Heart left ventricle (tissue), 16 donors: ENCODE measurements at regions not wholly inside any gene's neighbourhood (a gene's known extent, or its start where the extent isn't known, plus 50 kb on each side); places are given as distances from the start of the nearest gene placed in this dataset.

Experiments used
- ATAC-seq, 4 donors: fragments of 200-7000 bp; cut with Tn5 transposase; one replicate each; pipeline ENCODE4 v1.9.1; 2020 to 2022; ENCODE audit warnings: moderate library complexity in 4 of 4, mild to moderate bottlenecking in 3 of 4, moderate number of reproducible peaks in 1 of 4
- DNase-seq, 5 donors: peaks; one replicate each; pipeline ENCODE4 v3.0.0-alpha.2; 2020
- H3K27ac ChIP-seq, 12 donors: fragments of 200-600 bp; sonication (generic) in 4 of 12; one replicate each; pipeline versions ENCODE4 v1.5.0 to v1.8.0; 2016 to 2022; ENCODE audit warnings: mild to moderate bottlenecking in 2 of 12
- H3K27me3 ChIP-seq, 9 donors: fragments of 200-600 bp; sonication (generic) in 2 of 9; one replicate each; pipeline versions ENCODE4 v1.5.1 to v1.8.0; 2016 to 2022; ENCODE audit warnings: mild to moderate bottlenecking in 3 of 9
- H3K36me3 ChIP-seq, 9 donors: fragments of 200-600 bp; sonication (generic) in 2 of 9; one replicate each; pipeline versions ENCODE4 v1.5.0 to v1.8.0; 2018 to 2022; ENCODE audit warnings: mild to moderate bottlenecking in 2 of 9
- H3K4me1 ChIP-seq, 12 donors: fragments of 200-600 bp; sonication (generic) in 4 of 12; one replicate each; pipeline versions ENCODE4 v1.5.0 to v1.8.0; 2016 to 2022; ENCODE audit warnings: mild to moderate bottlenecking in 3 of 12
- H3K4me3 ChIP-seq, 12 donors: fragments of 200-600 bp; sonication (generic) in 4 of 12; one replicate each; pipeline versions ENCODE4 v1.5.0 to v1.8.0; 2017 to 2022; ENCODE audit warnings: mild to moderate bottlenecking in 9 of 12, moderate library complexity in 4 of 12
- H3K9me3 ChIP-seq, 12 donors: fragments of 200-600 bp; sonication (generic) in 4 of 12; one replicate each; pipeline versions ENCODE4 v1.5.0 to v1.8.0; 2016 to 2022; ENCODE audit warnings: mild to moderate bottlenecking in 1 of 12
- CTCF ChIP-seq, 12 donors: fragments of 200-600 bp; sonication (generic) in 4 of 12; IDR thresholded peaks; one replicate each; pipeline versions ENCODE4 v1.5.0 to v1.8.0; 2018 to 2022; ENCODE audit warnings: antibody characterized with exemption in 12 of 12, mild to moderate bottlenecking in 5 of 12
- POLR2A ChIP-seq, 2 donors: fragments of 450-650 bp; IDR thresholded peaks; one replicate each; pipeline ENCODE4 v1.6.1; 2017; ENCODE audit warnings: antibody characterized with exemption in 2 of 2, mild to moderate bottlenecking in 2 of 2, moderate library complexity in 2 of 2
- whole genome bisulfite sequencing, 4 donors: extraction: QIAGEN DNeasy Blood & Tissue Kit in 2 of 4; methylation state at CpG; one replicate each; pipeline versions ENCODE4 v1.1.5 to v1.1.7; 2013 to 2018; 5-methylcytosine and 5-hydroxymethylcytosine counted together
- intact Hi-C, 10 donors: fragments of 100-400 bp; cut with DNase I; formaldehyde crosslinking; loops; one replicate each; pipeline versions ENCODE4 v1.11.1 to v1.14.2; 2022
- donor health status: ischemic (EF 13 %, LVEDD 7.1; RV severe dilation, severe dysfunction).
- donor health status: healthy with polysubstance abuse.
- donor health status: DM: no; HTN: yes; CAD: no.
- donor health status: DM: no; HTN: no; CAD: no.
- donor health status: ischemic (EF 25% LVEDD 6.9; RV normal size, moderate dysfunction).
- donor health status: ischemic (EF 25% LVEDD 5.7; RV mildly dilated, moderate dysfunction).
- donor health status: healthy.
- donor health status: DM: yes; HTN: yes; CAD: no.
- donor health status: ischemic (EF 35%, LVEDD 5.7; RV mildly dilated, moderate dysfunction).
- donor health status: nonischemic (EF 11% LVEDD 7.7; RV severe dilation, severe dysfunction).
- donor health status: DM: yes; HTN: yes; CAD: no.
- donor health status: PGD.
- donor health status: ischemic (EF 29% LVEDD 5.4; RV normal size, mild dysfunction).
- donor health status: nonischemic (EF 23%, LVEDD 6.1; RV moderate dilation, normal function).

GRCh38 chr6:84441456-84441855, 214.0 kb upstream of the CEP162 start:
- H3K9me3 ChIP-seq, result no peaks in the 10 kb centered on the region
- intact Hi-C loops, result no loop called here
- no peak overlapping the region for H3K27ac ChIP-seq
- no peak for ATAC-seq
- no peak for DNase-seq
- H3K36me3 ChIP-seq, result no peaks in the 10 kb centered on the region
- WGBS, 4 donors, result 74 to 85% (median 82%) methylated on average over 3 of the region's 3 CpGs
- no peaks in the 10 kb centered on the region for H3K27me3 ChIP-seq
- H3K4me1 ChIP-seq, result no peaks in the 10 kb centered on the region
- no peak overlapping the region for H3K4me3 ChIP-seq
- TF ChIP-seq CTCF (IDR thresholded peaks at IDR 0.05), result no peak
- TF ChIP-seq POLR2A (IDR thresholded peaks at IDR 0.05), result no peak

- Histone ChIP-seq H3K27me3 (peaks cover 0 to 5% (median 0%) of the 10 kb centered on the region in 9 donors), H3K36me3 (no peaks in the 10 kb centered on the region), H3K4me3 (no peak overlapping the region), H3K4me1 (no peaks in the 10 kb centered on the region), H3K27ac (no peak overlapping the region), H3K9me3 (no peaks in the 10 kb centered on the region)
- ATAC-seq (no peak), DNase-seq (no peak)
- intact Hi-C loops, result loop anchor here in 1 of 10 donors (10.0 kb wide), 1 partner anchor 340 kb away; no protein-coding TSS in a partner anchor
- 79 to 87% (median 85%) methylated on average over 4 of the region's 4 CpGs for WGBS, 4 donors
- TF ChIP-seq POLR2A (IDR thresholded peaks at IDR 0.05), result no peak
- TF ChIP-seq CTCF (IDR thresholded peaks at IDR 0.05), result no peak
These were observed 207.1 kb upstream of the CEP162 start for GRCh38 chr6:84434550-84434949.

DNA sequence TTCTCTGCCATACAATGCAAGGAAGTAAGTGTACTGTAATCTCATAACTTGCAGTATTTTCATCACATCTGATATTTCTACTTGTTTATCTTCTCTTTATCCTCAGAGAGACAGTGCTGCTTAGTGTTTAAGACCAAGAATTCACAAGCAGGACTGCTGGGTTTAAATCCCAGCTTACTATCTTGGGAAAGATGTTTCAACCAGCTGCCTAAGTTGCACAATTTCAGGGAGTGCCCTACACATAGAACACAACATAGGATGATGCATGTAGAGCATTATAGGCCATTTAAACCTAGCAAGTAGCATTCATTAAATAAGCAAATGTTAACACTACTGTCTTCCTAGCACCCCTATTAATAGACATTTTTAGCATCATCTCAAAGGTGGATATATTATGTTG, 205.2 kb upstream of the CEP162 start:
- Histone ChIP-seq H3K9me3 (no peaks in the 10 kb centered on the region), H3K27ac (no peak overlapping the region), H3K4me1 (no peaks in the 10 kb centered on the region), H3K27me3 (peaks cover 0 to 5% (median 0%) of the 10 kb centered on the region in 9 donors), H3K36me3 (no peaks in the 10 kb centered on the region), H3K4me3 (no peak overlapping the region)
- TF ChIP-seq CTCF (IDR thresholded peaks at IDR 0.05) (no peak), POLR2A (IDR thresholded peaks at IDR 0.05) (no peak)
- DNase-seq (no peak), ATAC-seq (no peak)
- intact Hi-C loops, result loop anchor here in 1 of 10 donors (10.0 kb wide), 1 partner anchor 342 kb away; no protein-coding TSS in a partner anchor

DNA sequence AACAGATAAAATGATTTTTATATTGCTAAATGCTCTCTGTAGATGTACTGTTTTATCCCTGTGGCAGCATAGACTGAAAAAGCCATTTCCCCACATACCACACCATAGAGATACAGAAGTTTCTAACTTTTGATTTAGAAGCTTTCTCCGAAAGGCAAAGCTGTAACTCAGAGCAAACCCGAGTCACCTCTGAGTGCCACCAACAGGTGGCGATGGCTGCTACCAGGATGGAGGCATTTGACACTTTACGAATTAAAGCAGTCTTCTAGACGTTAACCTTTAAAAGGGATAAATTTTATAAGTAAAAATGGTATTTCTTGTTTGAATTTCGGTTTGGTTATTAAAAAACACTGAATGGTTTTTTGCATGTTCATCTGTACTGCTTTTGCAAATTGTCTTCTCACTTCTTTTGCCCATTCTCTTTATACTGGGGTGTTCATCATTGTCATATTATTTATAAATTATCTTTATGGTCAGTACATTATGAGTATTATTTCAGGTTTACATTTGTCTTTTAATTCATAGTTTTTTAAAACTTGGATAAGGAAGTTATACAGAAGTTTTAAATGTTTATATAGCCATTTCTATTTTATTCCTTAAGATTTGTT, 201.0 kb upstream of the CEP162 start:
- WGBS, 4 donors, result 6 to 11% (median 9%) methylated on average over 6 of the region's 6 CpGs

More for the DNA sequence above, 201.0 kb upstream of the CEP162 start:
- DNase-seq, result peak in 3 of 5 donors; percentile 33 to 52 (median 34)
- peaks cover 0 to 5% (median 0%) of the 10 kb centered on the region in 9 donors for H3K27me3 ChIP-seq
- intact Hi-C loops, result loop anchor here in 6 of 10 donors (5.0 to 10.0 kb wide), 7 partner anchors 106 to 896 kb away; partner anchors contain the start of gene TBX18 (in 1 of the 6)
- peak in 1 of 4 donors; percentile 43 for ATAC-seq
- no peak overlapping the region for H3K27ac ChIP-seq
- H3K9me3 ChIP-seq, result no peaks in the 10 kb centered on the region
- no peak overlapping the region for H3K4me3 ChIP-seq
- H3K4me1 ChIP-seq, result no peaks in the 10 kb centered on the region
- no peak for TF ChIP-seq POLR2A (IDR thresholded peaks at IDR 0.05)
- peak in 11 of 12 donors; percentile 28 to 69 (median 45) for TF ChIP-seq CTCF (IDR thresholded peaks at IDR 0.05)
- no peaks in the 10 kb centered on the region for H3K36me3 ChIP-seq
